CD4-positive, alpha-beta T cell treated with Interferon alpha-2 for 1 hour (primary cell): ENCODE measurements at regions not wholly inside any gene's neighbourhood (a gene's known extent, or its start where the extent isn't known, plus 50 kb on each side); places are given as distances from the start of the nearest gene placed in this dataset.

Experiments used
- DNase-seq, 2 donors: peaks; one replicate each; pipeline ENCODE4 v3.0.0-alpha.2; 2020 to 2022

- peak; percentile 67 to 75 for DNase-seq
Measured at GRCh38 chr1:65687428-65688214, 105.1 kb upstream of the PDE4B start.

GRCh38 chr1:65688215-65688566 is 104.5 kb upstream of the PDE4B start:
- DNase-seq, result no peak

GRCh38 chr1:65688848-65689247 is 103.8 kb upstream of the PDE4B start:
- DNase-seq, result no peak

- DNase-seq, result no peak
Measured at GRCh38 chr1:65691152-65691900, 101.4 kb upstream of the PDE4B start.

GRCh38 chr1:65691972-65692371 is 100.7 kb upstream of the PDE4B start:
- DNase-seq, result no peak

GRCh38 chr1:65694126-65694525 is 98.6 kb upstream of the PDE4B start:
- DNase-seq, result no peak

GRCh38 chr1:65694933-65695332 is 97.8 kb upstream of the PDE4B start:
- no peak for DNase-seq

- no peak for DNase-seq
Measured at GRCh38 chr1:65698590-65698989, 94.1 kb upstream of the PDE4B start.

GRCh38 chr1:65703853-65704252 is 88.8 kb upstream of the PDE4B start:
- DNase-seq, result no peak

GRCh38 chr1:65704318-65704717 is 88.4 kb upstream of the PDE4B start:
- DNase-seq, result no peak

GRCh38 chr1:65717815-65718454 is 74.8 kb upstream of the PDE4B start:
- no peak for DNase-seq

GRCh38 chr1:65719391-65719790 is 73.3 kb upstream of the PDE4B start:
- no peak for DNase-seq

GRCh38 chr1:65722461-65722860 is 70.2 kb upstream of the PDE4B start:
- no peak for DNase-seq

- no peak for DNase-seq
Measured at GRCh38 chr1:65724151-65724550, 68.5 kb upstream of the PDE4B start.

GRCh38 chr1:65725064-65725463 is 67.6 kb upstream of the PDE4B start:
- no peak for DNase-seq

GRCh38 chr1:65728504-65728903 is 64.2 kb upstream of the PDE4B start:
- DNase-seq, result no peak

GRCh38 chr1:65729259-65729658 is 63.4 kb upstream of the PDE4B start:
- no peak for DNase-seq

- DNase-seq, result no peak
Measured at GRCh38 chr1:65734979-65735378, 57.7 kb upstream of the PDE4B start.

GRCh38 chr1:65741993-65742392 is 50.7 kb upstream of the PDE4B start:
- DNase-seq, result no peak
